ENCODE measurements at regions not wholly inside any gene's neighbourhood (a gene's known extent, or its start where the extent isn't known, plus 50 kb on each side); places are given as distances from the start of the nearest gene placed in this dataset.

DNA sequence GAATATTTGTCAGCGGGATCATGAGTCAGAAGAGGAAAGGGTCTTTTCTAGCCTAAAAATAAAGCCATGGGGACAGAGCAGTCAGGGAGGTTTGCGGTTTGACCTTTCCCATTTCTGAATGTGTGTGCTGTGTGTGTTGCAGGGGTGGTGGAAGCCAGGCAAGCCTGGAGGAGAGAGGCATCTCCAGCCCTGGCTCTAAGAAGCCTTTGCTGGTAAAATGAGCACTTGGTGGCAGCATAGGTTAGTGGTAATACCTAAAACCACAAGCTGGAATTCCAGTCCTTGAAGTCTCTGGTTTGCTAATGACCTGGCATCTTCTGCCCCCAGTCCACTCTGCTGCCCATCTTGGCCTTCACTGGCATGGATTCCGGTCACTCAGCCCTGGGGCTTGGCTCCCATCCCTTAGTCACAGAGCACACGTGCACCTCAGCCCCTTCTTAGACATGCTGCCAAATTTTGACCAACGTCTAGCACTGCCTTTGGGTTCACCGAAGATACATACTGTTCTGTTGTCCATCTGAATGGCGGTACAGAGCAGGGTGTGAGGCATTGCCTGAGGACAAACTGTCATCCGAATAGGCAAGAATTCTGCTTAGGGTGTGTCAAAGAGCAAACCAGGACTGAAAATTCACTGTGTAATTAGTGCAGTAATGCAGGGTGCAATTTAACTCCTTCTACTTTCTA is 52.7 kb downstream of the KCNA5 start:
- no peak for DNase-seq (ENCODE audit: low read depth)
- TF ChIP-seq, protein P1, sequence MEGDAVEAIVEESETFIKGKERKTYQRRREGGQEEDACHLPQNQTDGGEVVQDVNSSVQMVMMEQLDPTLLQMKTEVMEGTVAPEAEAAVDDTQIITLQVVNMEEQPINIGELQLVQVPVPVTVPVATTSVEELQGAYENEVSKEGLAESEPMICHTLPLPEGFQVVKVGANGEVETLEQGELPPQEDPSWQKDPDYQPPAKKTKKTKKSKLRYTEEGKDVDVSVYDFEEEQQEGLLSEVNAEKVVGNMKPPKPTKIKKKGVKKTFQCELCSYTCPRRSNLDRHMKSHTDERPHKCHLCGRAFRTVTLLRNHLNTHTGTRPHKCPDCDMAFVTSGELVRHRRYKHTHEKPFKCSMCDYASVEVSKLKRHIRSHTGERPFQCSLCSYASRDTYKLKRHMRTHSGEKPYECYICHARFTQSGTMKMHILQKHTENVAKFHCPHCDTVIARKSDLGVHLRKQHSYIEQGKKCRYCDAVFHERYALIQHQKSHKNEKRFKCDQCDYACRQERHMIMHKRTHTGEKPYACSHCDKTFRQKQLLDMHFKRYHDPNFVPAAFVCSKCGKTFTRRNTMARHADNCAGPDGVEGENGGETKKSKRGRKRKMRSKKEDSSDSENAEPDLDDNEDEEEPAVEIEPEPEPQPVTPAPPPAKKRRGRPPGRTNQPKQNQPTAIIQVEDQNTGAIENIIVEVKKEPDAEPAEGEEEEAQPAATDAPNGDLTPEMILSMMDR (IDR thresholded peaks at IDR 0.05; ENCODE audit: insufficient read depth, low read depth, low read length, missing control alignments): no peak
- H3K4me3 ChIP-seq (ENCODE audit: low read depth, low read length): no peak overlapping the region

DNA sequence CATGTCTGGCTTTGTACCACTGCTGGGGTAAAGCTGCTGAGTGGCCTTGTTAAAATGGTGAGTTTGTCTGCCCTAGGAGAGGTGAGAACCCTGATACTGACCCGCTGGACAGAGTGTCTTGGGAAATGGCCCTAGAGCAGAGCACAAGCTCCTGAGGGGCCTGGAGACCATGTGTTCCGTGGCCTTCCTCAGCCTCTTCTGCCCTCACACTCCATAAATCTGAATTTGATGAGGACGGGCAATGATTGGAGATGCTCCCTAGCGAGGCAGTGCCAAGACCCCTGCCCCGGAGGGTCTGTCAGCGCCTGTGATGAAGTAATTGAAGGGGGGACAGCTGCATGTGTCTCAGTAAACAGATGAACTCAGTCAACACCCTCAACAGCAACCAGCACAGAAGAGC is 54.1 kb downstream of the KCNA5 start:
- TF ChIP-seq, protein P1 (IDR thresholded peaks at IDR 0.05; ENCODE audit: insufficient read depth, low read depth, low read length, missing control alignments): no peak
- no peak for DNase-seq (ENCODE audit: low read depth)
- H3K4me3 ChIP-seq (ENCODE audit: low read depth, low read length): no peak overlapping the region

DNA sequence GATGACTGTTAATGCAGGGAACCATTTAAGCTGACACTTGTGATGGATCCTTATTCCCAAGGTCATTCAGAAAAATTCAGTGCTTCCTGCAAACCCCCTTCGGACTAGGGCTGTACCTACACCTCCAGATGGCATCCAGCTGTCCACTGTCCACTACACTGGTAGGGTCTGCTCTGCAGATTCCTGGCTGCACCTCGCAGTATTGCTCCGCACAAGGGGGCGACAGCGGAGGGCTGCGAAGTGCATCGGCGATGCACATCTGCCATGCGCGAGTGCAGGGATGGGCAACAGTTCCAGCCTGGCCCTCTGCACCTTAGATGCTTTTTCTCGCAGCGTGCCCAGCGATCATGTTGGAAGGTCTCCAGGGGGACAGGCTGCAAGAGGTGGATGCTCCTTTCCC is 55.5 kb downstream of the KCNA5 start:
- TF ChIP-seq, protein P1 (IDR thresholded peaks at IDR 0.05; ENCODE audit: insufficient read depth, low read depth, low read length, missing control alignments): no peak
- DNase-seq (ENCODE audit: low read depth): no peak
- H3K4me3 ChIP-seq (ENCODE audit: low read depth, low read length): no peak overlapping the region

DNA sequence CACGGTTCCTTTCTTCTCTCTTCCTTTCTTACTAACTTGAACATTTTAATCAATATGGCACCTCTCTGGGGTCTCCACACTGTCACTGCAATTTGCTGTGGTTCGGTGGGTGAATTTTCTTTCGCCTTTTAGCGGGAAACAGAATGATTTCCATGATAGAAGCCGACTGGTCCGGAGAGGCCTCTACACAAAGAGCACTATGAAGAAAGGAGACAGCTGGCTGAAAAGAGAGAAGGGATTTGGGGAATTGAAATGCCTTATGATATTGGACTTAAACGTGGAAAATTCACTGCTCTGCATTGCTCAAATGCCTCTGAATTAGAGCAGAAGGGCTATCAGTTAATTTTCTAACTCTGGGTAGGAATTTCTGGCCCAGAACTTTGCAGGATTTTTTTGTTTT is 55.9 kb downstream of the KCNA5 start:
- DNase-seq (ENCODE audit: low read depth): no peak
- TF ChIP-seq, protein P1 (IDR thresholded peaks at IDR 0.05; ENCODE audit: insufficient read depth, low read depth, low read length, missing control alignments): no peak
- H3K4me3 ChIP-seq (ENCODE audit: low read depth, low read length): no peak overlapping the region

DNA sequence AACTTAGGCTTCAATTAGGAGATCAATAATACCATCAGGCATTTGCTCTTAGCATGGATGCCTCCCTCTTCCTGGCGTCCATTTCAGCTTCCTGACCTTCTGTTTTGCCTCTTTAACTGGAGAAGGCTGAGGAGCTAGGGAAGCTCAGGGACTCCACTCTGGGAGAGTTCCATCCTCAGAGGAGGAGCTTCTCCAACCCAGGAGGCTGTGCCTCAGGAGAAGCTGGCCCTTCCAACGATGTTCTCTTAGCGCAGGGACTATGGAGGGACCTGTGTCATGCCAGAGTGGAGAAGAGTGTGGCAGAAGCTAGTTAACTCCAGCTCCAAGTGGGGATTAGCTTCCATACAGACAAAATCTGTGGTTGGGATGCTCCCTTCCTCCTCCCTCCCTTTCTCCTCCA is 58.0 kb downstream of the KCNA5 start:
- TF ChIP-seq, protein P1 (IDR thresholded peaks at IDR 0.05; ENCODE audit: insufficient read depth, low read depth, low read length, missing control alignments): no peak
- no peak overlapping the region for H3K4me3 ChIP-seq (ENCODE audit: low read depth, low read length)
- DNase-seq (ENCODE audit: low read depth): no peak

DNA sequence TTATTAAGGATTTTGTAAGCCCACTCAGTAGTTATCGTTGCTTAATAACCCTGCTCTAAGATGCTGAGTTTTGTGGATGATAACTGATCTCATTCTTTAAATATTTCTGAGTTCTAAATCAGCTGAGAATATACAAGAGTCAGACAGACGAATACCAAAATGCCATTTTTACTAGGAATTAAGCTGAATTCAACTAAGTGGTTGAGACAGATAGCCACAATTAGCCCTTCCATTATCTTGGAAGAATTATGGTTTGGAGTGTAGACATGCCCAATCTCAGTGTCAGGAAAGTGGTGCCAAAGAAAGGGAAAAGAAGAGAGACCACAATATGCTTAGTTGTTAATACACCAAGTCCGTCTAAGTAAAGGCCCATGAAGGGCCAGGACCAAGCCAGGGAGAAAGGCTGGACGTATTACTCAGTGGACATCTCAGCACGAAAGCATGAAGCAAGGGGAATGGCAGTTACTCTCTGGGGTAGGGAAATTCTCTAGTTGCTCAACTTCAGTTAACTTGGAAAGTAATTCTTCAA is 58.6 kb downstream of the KCNA5 start:
- no peak overlapping the region for H3K4me3 ChIP-seq (ENCODE audit: low read depth, low read length)
- TF ChIP-seq, protein P1 (IDR thresholded peaks at IDR 0.05; ENCODE audit: insufficient read depth, low read depth, low read length, missing control alignments): no peak
- no peak for DNase-seq (ENCODE audit: low read depth)

DNA sequence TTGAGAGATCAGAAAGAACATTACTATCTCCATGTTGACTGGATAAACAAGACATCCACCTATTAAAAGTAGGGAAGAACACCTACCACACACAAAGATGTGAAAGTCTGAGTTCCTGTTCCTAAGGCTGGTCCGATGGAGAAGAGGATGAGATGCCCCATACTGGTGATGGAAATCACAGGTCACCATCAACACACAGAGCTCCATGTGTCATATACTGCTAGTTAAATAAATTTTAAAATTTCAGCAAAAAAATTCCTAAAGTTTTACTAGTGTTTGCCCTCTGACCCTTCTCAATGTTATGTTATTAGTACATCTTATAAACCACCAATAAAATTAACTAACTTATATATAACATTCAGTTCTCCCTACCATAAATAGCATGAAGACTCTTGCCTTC is 59.1 kb downstream of the KCNA5 start:
- TF ChIP-seq, protein P1 (IDR thresholded peaks at IDR 0.05; ENCODE audit: insufficient read depth, low read depth, low read length, missing control alignments): no peak
- no peak overlapping the region for H3K4me3 ChIP-seq (ENCODE audit: low read depth, low read length)
- no peak for DNase-seq (ENCODE audit: low read depth)

Data from GM12865 (cell line).